MM.1S (cell line): ENCODE measurements at regions not wholly inside any gene's neighbourhood (a gene's known extent, or its start where the extent isn't known, plus 50 kb on each side); places are given as distances from the start of the nearest gene placed in this dataset.

ENCODE experiments used
- EZH2 ChIP-seq: fragments of 300-600 bp; sonication (generic); optimal IDR thresholded peaks from 2 replicates; pipeline ENCODE3; 2017; ENCODE audit warnings: low read depth, mild to moderate bottlenecking, antibody characterized with exemption, low read length, mixed read lengths
- EZH2phosphoT487 ChIP-seq: fragments of 300-600 bp; sonication (generic); IDR thresholded peaks from 2 replicates; pipeline ENCODE4 v1.6.1; 2018; ENCODE audit warnings: antibody characterized with exemption, low read length
- TF ChIP-seq, protein P1 (sequence below): fragments of 300-600 bp; sonication (generic); IDR thresholded peaks from 2 replicates; pipeline ENCODE4 v1.5.1; 2016; ENCODE audit warnings: antibody characterized with exemption, low read length, mixed read lengths

DNA sequence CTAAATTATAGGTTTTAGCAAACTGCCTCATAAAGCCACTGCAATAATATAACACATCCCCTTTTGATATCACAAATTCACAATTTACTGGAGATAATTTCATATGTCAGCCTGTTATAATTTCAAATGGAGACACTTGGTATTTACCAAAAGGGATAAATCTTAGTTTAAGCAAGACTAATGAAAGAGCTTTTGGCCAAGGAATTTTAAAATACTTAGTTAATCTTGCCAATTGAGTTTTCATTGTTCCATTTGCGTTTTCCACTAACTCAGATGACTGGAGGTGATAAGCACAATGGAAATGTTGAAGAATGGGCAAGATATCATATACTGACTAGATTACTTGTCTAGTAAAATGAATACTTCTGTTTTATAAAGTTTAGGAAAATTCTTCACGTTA is 379.3 kb upstream of the SYT4 start:
- TF ChIP-seq, protein P1, sequence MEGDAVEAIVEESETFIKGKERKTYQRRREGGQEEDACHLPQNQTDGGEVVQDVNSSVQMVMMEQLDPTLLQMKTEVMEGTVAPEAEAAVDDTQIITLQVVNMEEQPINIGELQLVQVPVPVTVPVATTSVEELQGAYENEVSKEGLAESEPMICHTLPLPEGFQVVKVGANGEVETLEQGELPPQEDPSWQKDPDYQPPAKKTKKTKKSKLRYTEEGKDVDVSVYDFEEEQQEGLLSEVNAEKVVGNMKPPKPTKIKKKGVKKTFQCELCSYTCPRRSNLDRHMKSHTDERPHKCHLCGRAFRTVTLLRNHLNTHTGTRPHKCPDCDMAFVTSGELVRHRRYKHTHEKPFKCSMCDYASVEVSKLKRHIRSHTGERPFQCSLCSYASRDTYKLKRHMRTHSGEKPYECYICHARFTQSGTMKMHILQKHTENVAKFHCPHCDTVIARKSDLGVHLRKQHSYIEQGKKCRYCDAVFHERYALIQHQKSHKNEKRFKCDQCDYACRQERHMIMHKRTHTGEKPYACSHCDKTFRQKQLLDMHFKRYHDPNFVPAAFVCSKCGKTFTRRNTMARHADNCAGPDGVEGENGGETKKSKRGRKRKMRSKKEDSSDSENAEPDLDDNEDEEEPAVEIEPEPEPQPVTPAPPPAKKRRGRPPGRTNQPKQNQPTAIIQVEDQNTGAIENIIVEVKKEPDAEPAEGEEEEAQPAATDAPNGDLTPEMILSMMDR = no peak
- no peak for TF ChIP-seq EZH2
- TF ChIP-seq EZH2phosphoT487 = no peak
